H1 (cell line): ENCODE measurements at regions not wholly inside any gene's neighbourhood (a gene's known extent, or its start where the extent isn't known, plus 50 kb on each side); places are given as distances from the start of the nearest gene placed in this dataset.

Experiments used
- CTCF ChIA-PET: fragments of 300-600 bp; sonication (Branson Sonifier 250); formaldehyde crosslinking; loops from one replicate; lab custom pipeline; 2021; ENCODE audit not compliant: partially characterized antibody; lab: Charles Lee
- POLR2A ChIA-PET: fragments of 300-600 bp; sonication (Branson Sonifier 250); formaldehyde crosslinking; loops from one replicate; lab custom pipeline; 2021; ENCODE audit warnings: inconsistent platforms; ENCODE audit not compliant: partially characterized antibody; lab: Charles Lee
- DNase-seq, 2 experiments: peaks; one replicate each; pipeline versions ENCODE4 v3.0.0 to v3.0.0-alpha.2; 2010 to 2022; ENCODE audit warnings: low spot score in 2 of 2, low read depth in 1 of 2, mixed read lengths in 1 of 2
- FAIRE-seq: peaks from 2 replicates; lab custom pipeline; 2011; peaks lifted over from hg19 to GRCh38; lab: Jason Lieb, UNC
- H2AFZ ChIP-seq: 2 replicates; pipeline ENCODE4 v1.8.1; 2012; ENCODE audit warnings: low read length, inconsistent platforms
- H2AK5ac ChIP-seq: 2 replicates; pipeline ENCODE4 v1.6.1; 2013; ENCODE audit warnings: low read depth, low read length
- H2BK120ac ChIP-seq: replicated peaks from 2 replicates; pipeline ENCODE3; 2013; ENCODE audit warnings: low read depth, low read length, inconsistent platforms
- H2BK12ac ChIP-seq: 2 replicates; pipeline ENCODE4 v1.6.1; 2013; ENCODE audit warnings: low read depth, low read length
- H2BK15ac ChIP-seq: 2 replicates; pipeline ENCODE4 v1.6.1; 2013; ENCODE audit warnings: low read length
- H2BK20ac ChIP-seq: 2 replicates; pipeline ENCODE4 v1.6.1; 2013; ENCODE audit warnings: low read length
- H2BK5ac ChIP-seq: 2 replicates; pipeline ENCODE4 v1.6.1; 2013; ENCODE audit warnings: low read depth, low read length
- H3K14ac ChIP-seq: 2 replicates; pipeline ENCODE4 v1.6.1; 2013; ENCODE audit warnings: inconsistent platforms; ENCODE audit not compliant: insufficient read length
- H3K18ac ChIP-seq: 2 replicates; pipeline ENCODE4 v1.6.1; 2013; ENCODE audit warnings: low read length; ENCODE audit errors: extremely low read depth
- H3K23ac ChIP-seq: 2 replicates; pipeline ENCODE4 v1.6.1; 2013; ENCODE audit warnings: inconsistent platforms; ENCODE audit not compliant: insufficient read length
- H3K23me2 ChIP-seq: 2 replicates; pipeline ENCODE4 v1.6.1; 2013; ENCODE audit warnings: low read depth, low read length
- H3K27ac ChIP-seq: 2 replicates; pipeline ENCODE4 v1.6.1; 2011; ENCODE audit warnings: low read depth, low read length, inconsistent platforms
- H3K27me3 ChIP-seq, 4 experiments: replicated peaks in 1 of 4; 1 replicate in 1 of 4; 2 replicates in 3 of 4; pipeline versions ENCODE4 v1.6.1 to v1.8.1; 2011 to 2013; ENCODE audit warnings: low read length in 3 of 4, mild to moderate bottlenecking in 3 of 4, inconsistent platforms in 2 of 4, mixed read lengths in 2 of 4, moderate library complexity in 1 of 4; ENCODE audit not compliant: control insufficient read depth in 3 of 4, insufficient read depth in 3 of 4; ENCODE audit errors: extremely low read depth in 1 of 4
- H3K36me3 ChIP-seq, 4 experiments: 2 replicates each; pipeline versions ENCODE4 v1.6.1 to v1.8.1; 2011 to 2013; ENCODE audit warnings: mild to moderate bottlenecking in 4 of 4, low read length in 3 of 4, moderate library complexity in 2 of 4, control low read depth in 1 of 4, inconsistent platforms in 1 of 4; ENCODE audit not compliant: insufficient read depth in 4 of 4, control insufficient read depth in 2 of 4
- H3K4ac ChIP-seq: replicated peaks from 2 replicates; pipeline ENCODE3; 2013; ENCODE audit warnings: low read length, low read depth, mixed read lengths, inconsistent platforms; ENCODE audit not compliant: insufficient read length
- H3K4me1 ChIP-seq, 4 experiments: replicated peaks in 1 of 4; 1 replicate in 1 of 4; 2 replicates in 3 of 4; pipeline versions ENCODE4 v1.6.1 to v1.8.1; 2011 to 2013; ENCODE audit warnings: low read length in 3 of 4, inconsistent platforms in 2 of 4, mixed read lengths in 1 of 4; ENCODE audit not compliant: insufficient read depth in 4 of 4, control insufficient read depth in 3 of 4
- H3K4me2 ChIP-seq, 2 experiments: 2 replicates each; pipeline versions ENCODE4 v1.6.1 to v1.8.1; 2011 to 2013; ENCODE audit warnings: low read depth in 2 of 2, low read length in 2 of 2, control low read depth in 1 of 2, inconsistent platforms in 1 of 2, mild to moderate bottlenecking in 1 of 2; ENCODE audit not compliant: insufficient read depth in 1 of 2
- H3K4me3 ChIP-seq, 4 experiments: fragments of 200-600, 300-600 bp in 1 of 4; sonication (generic), shearing (Covaris generic), sonication (Bioruptor Twin) in 1 of 4; 2 replicates each; pipeline versions ENCODE4 v1.5.1 to v1.8.1; 2011 to 2016; ENCODE audit warnings: low read length in 4 of 4, low read depth in 3 of 4, control low read depth in 2 of 4, inconsistent platforms in 2 of 4, mild to moderate bottlenecking in 2 of 4, mixed read lengths in 1 of 4, moderate library complexity in 1 of 4; ENCODE audit not compliant: insufficient read depth in 2 of 4; ENCODE audit errors: extremely low read depth in 1 of 4
- H3K56ac ChIP-seq: replicated peaks from 2 replicates; pipeline ENCODE3; 2013; ENCODE audit warnings: low read depth, mild to moderate bottlenecking, mixed read lengths, low read length, inconsistent platforms; ENCODE audit not compliant: insufficient read length
- H3K79me1 ChIP-seq: 2 replicates; pipeline ENCODE4 v1.6.1; 2013; ENCODE audit warnings: low read depth, low read length, control low read depth
- H3K79me2 ChIP-seq, 2 experiments: 2 replicates each; pipeline versions ENCODE4 v1.6.1 to v1.8.1; 2012 to 2013; ENCODE audit warnings: low read length in 2 of 2, mild to moderate bottlenecking in 2 of 2, inconsistent platforms in 1 of 2; ENCODE audit not compliant: insufficient read depth in 2 of 2, control insufficient read depth in 1 of 2
- H3K9ac ChIP-seq, 4 experiments: replicated peaks in 1 of 4; 1 replicate in 1 of 4; 2 replicates in 3 of 4; pipeline versions ENCODE4 v1.6.1 to v1.8.1; 2011 to 2013; ENCODE audit warnings: low read depth in 3 of 4, low read length in 3 of 4, control low read depth in 2 of 4, mild to moderate bottlenecking in 2 of 4, moderate library complexity in 2 of 4, inconsistent platforms in 1 of 4; ENCODE audit errors: extremely low read depth in 1 of 4
- H3K9me3 ChIP-seq, 2 experiments: 2 replicates each; pipeline versions ENCODE4 v1.6.1 to v1.8.1; 2012 to 2013; ENCODE audit warnings: mild to moderate bottlenecking in 2 of 2, moderate library complexity in 2 of 2, control low read depth in 1 of 2, inconsistent platforms in 1 of 2, low read depth in 1 of 2, low read length in 1 of 2, mixed read lengths in 1 of 2; ENCODE audit not compliant: insufficient read depth in 2 of 2
- H4K20me1 ChIP-seq, 2 experiments: replicated peaks in 1 of 2; 2 replicates each; pipeline versions ENCODE3 to v1.8.1; 2011 to 2013; ENCODE audit warnings: inconsistent platforms in 2 of 2, low read length in 2 of 2, mild to moderate bottlenecking in 1 of 2; ENCODE audit not compliant: insufficient read depth in 2 of 2, control insufficient read depth in 1 of 2
- H4K5ac ChIP-seq: 2 replicates; pipeline ENCODE4 v1.6.1; 2013; ENCODE audit warnings: low read length, low read depth, mixed read lengths, inconsistent platforms; ENCODE audit not compliant: insufficient read length
- H4K8ac ChIP-seq: 2 replicates; pipeline ENCODE4 v1.8.0; 2013; ENCODE audit warnings: mild to moderate bottlenecking, moderate library complexity, low read length, inconsistent platforms; ENCODE audit not compliant: insufficient read depth; ENCODE audit errors: extremely low read depth
- H4K91ac ChIP-seq: replicated peaks from 2 replicates; pipeline ENCODE3; 2013; ENCODE audit warnings: low read length, mixed read lengths, inconsistent platforms; ENCODE audit not compliant: insufficient read length
- TBP ChIP-seq: IDR thresholded peaks from 2 replicates; pipeline ENCODE4 v1.6.1; 2011; ENCODE audit warnings: low read depth, low read length, improper control_type of control experiment
- WGBS, 2 experiments: shearing (Covaris generic) in 1 of 2; methylation state at CpG; one replicate each; pipeline versions ENCODE4 v1.1.6 to v1.1.7; 2013 to 2015; ENCODE audit warnings: low lambda C conversion rate in 2 of 2, mixed read lengths in 2 of 2, inconsistent platforms in 1 of 2, low coverage in 1 of 2, missing lambda C conversion rate in 1 of 2; ENCODE audit not compliant: insufficient replicate concordance in 2 of 2, insufficient coverage in 1 of 2, insufficient read length in 1 of 2; ENCODE audit errors: extremely low coverage in 1 of 2, missing lambda C conversion rate in 1 of 2; 5-methylcytosine and 5-hydroxymethylcytosine counted together

DNA sequence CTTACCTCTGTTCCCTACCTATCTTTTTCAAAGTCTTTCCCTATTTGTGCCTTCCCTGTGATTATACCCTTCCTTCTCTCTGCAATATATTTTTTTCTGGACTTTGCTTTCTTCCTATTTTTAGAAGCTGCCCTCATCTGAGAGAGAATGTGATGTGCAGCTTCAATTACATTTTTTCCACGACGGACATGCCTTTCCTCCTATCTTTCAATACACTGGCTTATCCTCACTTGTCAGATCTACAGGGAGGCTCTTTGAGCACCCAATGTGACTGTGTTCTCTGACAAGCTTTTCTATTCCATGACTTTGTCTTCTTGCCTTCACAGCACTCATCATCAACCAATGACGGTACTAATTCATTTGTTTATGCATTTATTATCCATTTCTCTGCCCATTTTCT is 227.9 kb upstream of the CLINT1 start:
- Histone ChIP-seq H3K18ac (no peak overlapping the region), H3K27ac (no peak overlapping the region)
- TF ChIP-seq TBP = no peak

More for the DNA sequence above, 227.9 kb upstream of the CLINT1 start:
- peaks cover 0 to 1% (median 0%) of the 10 kb centered on the region in 4 experiments; a peak in 1 of 7 replicates for H3K27me3 ChIP-seq
- H3K4ac ChIP-seq = no peak overlapping the region
- H2BK5ac ChIP-seq = no peak overlapping the region
- ChIA-PET CTCF (interaction anchor here (1.9 to 2.1 kb wide), 2 partner anchors 11 to 13 kb away, joined by 10 to 11 read pairs; no protein-coding TSS in a partner anchor), POLR2A (no interaction called here)
- H3K56ac ChIP-seq = no peak overlapping the region
- H3K23ac ChIP-seq = no peak overlapping the region
- no peaks in the 10 kb centered on the region for H3K23me2 ChIP-seq
- no peak overlapping the region for H3K4me3 ChIP-seq
- no peak overlapping the region for H2BK15ac ChIP-seq
- no peaks in the 10 kb centered on the region for H3K36me3 ChIP-seq
- WGBS, 2 experiments = 70% methylated on average over 3 of the region's 3 CpGs; no CpG with 5 or more reads in 1 of the 2 experiments
- H2BK120ac ChIP-seq = no peak overlapping the region
- H4K5ac ChIP-seq = no peak overlapping the region
- H2AK5ac ChIP-seq = no peak overlapping the region
- no peaks in the 10 kb centered on the region for H3K4me1 ChIP-seq
- no peak overlapping the region for H2BK20ac ChIP-seq
- H2AFZ ChIP-seq = no peak overlapping the region
- no peaks in the 10 kb centered on the region for H3K79me2 ChIP-seq
- no peak overlapping the region for H3K4me2 ChIP-seq
- H3K9me3 ChIP-seq = no peaks in the 10 kb centered on the region
- no peak overlapping the region for H4K8ac ChIP-seq
- no peak overlapping the region for H4K91ac ChIP-seq
- H3K14ac ChIP-seq = no peak overlapping the region
- no peaks in the 10 kb centered on the region for H3K79me1 ChIP-seq
- DNase-seq (no peak), FAIRE-seq (no peak)
- H4K20me1 ChIP-seq = no peaks in the 10 kb centered on the region
- no peak overlapping the region for H3K9ac ChIP-seq
- no peak overlapping the region for H2BK12ac ChIP-seq
